NCI-H82 treated with DMSO at 0.1 percent for 48 hours (cell line): ENCODE measurements at regions not wholly inside any gene's neighbourhood (a gene's known extent, or its start where the extent isn't known, plus 50 kb on each side); places are given as distances from the start of the nearest gene placed in this dataset.
"Not testable (repeated sequence)": the region's sequence is repeated elsewhere in the genome, so short reads cannot be mapped to it uniquely, and the experiment has no call there.

ENCODE experiments used
- DNase-seq: peaks from one replicate; lab custom pipeline; 2025; ENCODE audit not compliant: unreplicated experiment; lab: John Stamatoyannopoulos, UW

DNA sequence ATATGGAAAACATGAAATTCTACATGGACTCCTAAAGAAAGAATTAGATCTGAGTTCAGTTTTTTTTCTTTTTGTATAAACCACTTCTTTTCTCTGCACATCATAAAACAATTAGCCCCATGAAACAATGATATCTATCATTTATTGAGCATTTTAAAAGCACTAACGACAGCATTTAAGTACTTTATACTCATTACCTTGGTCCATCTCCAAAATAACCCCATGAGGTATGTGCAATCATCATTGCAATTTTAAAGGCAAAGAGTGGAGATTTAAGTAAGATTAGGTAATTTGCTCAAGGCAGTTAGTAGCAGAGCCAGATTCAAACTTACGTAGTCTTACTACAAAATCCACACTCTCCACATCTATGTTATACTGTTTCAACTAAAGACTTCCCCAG, 177.7 kb upstream of the RAG2 start:
- DNase-seq: no peak

DNA sequence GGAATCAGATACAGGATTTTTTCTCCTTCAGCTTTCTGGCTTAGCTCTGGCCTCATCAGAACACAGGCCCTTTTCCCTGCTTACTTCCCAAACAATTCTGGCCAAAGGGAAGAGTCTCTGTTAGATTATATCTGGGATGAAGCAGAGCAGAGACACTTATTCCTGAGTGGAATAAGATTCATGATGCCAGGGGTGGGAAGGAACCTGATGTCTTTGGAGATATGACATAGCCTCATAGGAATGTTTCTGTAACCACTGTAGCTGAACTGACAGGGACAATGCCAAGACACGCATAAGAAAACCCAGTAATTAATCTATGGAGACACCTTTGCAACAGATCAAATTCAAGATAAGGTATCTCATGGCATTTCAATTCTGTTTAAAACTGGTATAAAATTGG, 177.1 kb upstream of the RAG2 start:
- no peak for DNase-seq

DNA sequence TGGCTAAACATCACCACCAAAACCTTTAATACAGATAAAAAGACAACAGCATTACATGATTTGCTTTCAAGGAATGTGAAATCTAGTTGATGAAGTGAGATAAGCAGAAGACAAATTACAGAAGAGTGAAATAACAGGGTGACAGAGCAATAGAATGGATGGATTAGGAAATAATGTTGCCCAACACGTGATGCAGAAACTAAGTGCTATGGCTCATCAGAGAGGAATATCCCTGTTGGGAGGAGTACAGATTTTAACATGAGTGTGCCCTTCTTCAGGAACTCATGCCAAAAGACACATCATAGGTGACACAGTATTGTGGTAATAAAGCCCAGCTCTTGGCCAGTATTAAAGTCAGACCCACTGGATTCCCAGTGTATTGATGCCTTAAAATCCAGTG, 176.6 kb upstream of the RAG2 start:
- DNase-seq: no peak

DNA sequence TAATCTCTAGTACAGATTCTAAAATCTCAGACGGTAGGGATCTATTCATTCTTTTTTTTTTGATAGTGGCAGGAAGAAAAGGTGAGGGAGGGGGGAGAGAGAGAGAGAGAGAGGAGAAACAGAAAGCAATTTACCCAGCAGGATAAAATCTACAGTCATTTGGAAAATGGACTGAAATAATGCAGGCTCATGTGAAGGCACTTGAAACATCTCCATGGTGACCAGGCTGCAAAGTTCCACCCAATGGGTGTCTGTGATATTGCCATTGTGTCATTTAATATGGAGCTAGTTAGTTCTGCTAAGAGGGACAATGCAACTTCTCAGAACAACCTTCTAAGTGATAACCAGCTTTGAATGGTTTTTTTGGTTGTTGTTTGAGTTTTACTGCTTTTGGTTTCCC, 165.2 kb upstream of the RAG2 start:
- DNase-seq: no peak

DNA sequence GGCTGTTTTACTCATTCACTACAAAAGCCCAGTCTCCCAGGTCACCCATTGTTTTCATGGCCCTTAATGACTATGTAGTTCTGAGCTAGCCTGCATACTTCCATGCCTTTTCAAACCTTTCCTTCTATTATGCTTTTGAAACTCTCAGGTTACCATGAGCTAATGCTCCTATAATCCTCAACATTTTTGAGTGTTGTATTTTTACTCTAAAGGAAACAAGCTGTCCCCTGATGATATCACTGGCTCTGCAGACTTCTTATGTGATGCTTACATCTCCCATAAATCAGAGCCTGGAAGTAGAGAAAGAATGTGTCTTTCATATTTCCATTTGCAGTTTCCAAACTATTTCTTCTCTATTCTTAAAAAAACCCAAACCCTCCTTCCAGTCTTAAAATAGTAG, 159.0 kb upstream of the RAG2 start:
- DNase-seq: no peak

DNA sequence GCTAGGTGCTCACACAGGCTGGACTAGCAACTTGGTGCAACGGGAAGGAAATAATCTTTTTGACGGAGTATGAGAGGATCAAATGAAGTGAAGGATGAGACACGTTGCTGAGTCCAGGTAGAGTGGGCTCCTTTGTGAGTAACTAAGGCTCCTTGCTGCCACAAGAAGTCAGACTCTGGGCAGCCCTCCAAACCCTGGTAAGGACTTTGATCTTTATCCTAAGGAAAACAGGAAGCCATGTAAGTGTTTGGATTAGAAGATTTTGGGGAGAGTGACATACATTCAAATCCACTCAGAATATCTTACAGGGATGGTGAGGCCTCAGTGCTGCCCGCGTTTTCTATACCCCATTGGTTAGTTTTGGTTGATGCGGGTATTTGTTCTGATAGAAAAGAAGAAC, 155.9 kb upstream of the RAG2 start:
- no peak for DNase-seq

DNA sequence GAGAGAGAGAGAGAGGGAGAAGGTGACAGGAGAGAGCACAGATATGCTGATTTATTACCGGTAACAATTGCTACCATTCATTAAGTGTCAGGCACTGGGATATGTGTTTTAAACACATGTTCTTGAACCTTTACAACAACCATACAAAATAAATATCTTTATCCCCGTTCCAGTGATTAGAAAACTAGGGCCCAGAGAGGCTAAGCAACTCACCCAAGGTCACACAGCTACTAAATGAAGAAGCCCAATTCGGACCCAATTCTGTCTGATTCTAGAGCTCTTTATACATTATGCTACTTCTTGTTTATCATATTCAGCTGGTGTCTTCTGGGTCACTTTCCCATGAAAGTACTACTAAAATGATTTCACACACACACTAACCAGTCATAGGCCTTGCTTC, 154.0 kb upstream of the RAG2 start:
- no peak for DNase-seq

DNA sequence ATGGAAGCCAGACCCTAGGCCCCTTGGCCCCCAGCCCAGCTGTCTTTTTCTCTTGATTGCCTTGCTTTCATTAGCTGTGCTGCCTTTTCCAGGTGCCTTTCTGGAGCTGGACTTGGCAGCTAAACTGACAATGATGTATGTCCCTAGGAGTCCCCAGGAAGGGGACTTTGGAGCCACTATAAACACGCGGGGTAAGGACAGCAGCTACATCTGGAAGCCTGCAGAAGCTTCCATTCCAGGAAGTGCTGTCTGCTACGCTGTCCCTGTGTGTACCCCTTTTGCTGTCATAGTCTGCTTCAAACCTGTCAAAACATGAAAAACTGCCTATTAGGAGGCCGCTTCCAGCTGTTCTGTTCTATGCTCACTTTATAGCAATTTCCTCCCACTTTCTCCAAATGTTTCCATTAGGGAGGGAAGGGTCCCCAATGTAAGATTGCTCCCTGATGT, 153.3 kb upstream of the RAG2 start:
- no peak for DNase-seq

DNA sequence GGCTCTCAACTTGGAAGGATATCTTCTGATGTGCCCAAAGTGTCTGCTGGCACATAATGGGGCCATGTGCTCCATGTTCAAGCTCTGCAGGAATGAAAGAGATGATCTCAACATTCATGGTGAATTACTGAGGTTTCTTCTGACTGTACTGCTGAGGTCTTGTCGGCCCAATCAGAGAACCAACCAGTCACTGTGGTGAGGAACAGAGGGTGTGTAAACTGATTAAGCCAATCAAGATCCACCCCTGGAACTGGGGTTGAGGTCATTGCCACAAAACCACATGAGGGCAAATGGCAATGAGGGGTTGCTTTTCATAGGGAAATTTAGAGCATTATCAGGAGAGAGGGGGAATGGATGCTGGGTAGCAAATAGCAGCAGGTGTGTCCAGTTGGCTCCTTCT, 152.3 kb upstream of the RAG2 start:
- DNase-seq: no peak

DNA sequence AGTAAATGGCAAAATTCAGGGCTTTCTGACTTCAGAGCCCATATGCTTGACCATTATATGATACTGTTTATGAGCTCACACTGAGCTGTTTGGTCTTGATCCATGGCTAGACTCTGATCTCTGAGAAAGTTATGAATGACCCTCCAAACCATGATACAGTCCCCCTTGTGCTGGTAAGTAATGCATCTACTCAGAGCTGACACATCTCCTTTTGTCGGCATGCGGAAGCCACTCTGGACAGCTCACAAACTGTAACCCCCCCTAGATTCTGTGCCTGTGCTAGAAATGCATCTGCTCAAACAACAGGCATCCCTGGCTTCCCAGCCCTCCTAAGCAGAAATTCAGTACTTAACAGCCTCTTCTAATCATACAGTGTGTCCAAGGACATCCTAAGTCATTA, 150.8 kb upstream of the RAG2 start:
- no peak for DNase-seq

DNA sequence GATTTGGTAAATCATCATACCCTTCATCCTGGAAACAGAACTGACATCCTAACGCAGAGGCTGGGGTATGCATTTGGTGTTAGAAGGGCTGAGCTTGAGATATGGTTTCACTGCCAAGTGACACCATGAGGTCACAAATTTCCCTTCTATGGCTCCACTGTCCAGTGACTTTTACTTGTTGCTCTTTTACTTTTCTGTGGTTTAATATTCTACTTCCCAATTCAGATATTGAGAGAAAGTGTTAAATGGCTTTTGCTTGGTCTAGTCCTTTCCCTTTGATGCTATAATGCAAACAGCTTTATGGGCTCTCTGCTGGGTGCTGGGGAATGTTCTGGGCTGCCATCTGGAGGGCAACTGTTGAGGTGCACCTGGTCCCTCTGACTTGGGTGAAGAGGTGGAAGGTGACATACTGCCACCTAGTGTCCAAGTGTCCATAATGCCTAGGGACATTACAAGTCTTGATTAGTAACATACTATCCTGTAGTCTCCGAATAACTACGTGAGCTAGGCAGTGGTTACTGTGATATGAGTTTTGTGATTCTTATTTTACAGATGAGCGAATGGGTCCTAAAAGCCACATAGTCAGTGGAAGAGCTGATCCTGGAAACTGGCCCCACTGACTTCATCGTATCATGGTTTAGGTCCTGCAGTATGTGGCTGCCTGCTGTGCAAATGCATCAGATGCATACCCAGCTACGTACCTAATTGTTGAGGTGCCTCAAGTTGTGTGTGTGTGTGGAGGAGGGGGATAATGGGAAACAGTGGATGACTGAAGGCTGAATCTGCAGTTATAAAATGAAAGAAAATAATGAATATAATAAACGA, 149.1 kb upstream of the RAG2 start:
- peak; percentile 76 for DNase-seq

DNA sequence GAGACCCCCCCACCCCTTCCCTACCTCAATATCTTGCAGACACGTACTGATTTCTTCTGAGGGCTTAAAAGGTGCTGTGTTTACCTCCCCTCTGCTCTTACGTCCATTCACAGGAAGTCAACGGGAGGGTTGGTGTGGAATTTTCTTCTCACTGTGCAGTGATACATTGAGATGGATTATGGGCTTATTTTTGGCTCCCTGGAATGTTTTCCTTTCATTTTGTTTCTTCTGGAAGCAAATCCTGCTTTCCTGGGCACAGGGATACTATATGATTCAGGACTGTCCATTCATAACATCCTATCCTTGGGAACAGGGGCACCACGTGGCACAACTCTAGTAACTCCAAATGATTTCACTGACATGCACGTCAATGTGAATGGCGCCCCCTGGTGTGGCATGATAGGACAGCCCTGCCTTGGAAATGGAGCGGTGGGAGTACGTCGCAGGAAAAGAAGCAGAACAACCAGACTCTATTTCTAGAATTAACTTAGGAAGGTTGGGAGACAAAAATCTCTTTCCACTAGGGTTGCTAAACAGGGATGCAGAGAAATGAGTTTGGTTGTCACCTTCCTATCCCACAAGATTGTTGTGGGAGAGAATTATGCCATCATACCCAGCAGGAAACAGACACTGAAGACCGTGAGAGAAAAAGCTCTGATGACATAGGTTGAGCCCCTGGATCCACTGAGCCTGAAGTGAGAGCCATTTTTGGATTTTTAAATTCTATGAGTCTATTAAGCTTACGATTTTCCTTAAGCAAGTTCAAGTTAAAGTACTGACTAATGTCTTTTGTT, 146.5 kb upstream of the RAG2 start:
- DNase-seq: peak; percentile 45

DNA sequence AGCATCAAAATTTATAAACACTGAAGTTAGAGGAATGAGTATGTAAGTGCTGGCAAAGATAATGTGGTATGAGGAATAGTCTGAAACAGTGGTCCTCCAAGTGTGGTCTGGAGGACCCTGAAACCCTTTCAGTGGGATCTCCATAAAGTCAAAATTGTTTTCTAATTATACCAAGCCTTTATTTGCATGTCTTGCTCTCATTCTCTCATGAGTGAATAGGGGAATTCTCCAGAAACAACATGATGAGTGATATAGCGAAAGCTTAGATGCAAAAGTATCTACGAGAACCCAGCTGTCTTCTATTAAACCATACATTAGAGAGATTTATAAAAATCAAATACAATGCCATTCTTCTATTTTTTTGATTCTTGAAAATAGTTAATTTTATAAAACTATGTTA, 145.0 kb upstream of the RAG2 start:
- DNase-seq: no peak

DNA sequence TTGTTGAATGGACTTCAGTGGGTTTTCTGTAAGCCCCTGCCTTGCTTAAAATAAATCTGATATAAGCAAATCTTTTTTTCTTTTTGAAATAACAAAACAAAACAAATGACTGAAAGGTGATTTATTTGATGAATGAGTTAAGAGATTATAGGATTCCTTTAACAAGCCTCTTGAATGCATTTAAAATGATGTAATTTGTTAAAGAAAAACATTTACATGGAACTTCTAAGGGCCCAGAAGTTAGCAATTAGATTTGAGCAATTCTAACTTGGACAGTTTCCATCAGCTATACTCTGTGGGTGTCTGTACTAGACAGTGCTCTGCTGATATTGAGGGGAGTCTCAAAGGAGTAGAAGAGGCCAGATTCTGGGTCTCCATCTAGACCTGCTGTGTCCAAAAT, 143.5 kb upstream of the RAG2 start:
- DNase-seq: no peak

DNA sequence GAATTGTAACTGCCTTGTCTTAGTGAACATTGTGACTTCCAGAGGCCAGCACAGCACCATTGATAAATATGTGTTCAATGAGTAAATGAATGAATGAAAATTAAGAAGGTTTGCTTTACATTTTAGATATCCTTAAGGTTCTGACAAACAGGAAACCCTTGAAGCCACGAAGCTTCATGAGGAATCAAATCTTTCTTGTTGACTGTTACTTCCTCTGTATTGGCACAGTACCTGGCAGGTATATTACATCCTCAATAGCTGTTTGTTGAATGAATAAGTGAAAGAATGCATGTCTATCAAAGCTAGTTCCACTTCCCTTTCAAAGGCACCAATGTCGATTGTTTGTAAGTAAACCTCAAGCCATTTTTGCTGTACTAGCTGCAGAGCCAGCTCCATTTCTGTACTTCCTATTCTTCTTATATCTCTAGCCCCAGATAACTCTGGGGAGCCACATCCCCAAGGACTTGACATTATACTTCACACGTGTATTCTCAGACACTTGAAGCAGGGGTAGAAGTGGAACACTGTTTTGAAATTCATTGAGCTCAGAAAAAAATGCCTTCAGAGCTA, 140.3 kb upstream of the RAG2 start:
- DNase-seq: no peak

DNA sequence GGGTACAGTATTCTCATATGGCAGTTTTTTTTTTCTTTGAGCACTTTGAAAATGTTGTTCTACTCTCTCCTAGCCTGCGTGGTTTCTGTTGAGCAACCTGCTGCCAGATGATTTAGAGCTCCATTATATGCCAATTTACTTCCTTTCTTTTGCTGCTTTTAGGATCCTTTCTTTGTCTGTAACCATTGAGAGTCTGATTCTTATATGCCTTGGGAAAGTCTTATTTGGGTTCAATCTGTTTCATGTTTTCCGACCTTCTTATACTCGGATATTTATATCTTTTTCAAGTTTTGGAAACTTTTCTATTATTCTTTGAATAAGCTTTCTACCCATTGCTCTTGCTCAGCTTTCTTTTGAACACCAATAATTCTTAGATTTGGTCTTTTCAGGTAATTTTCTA, 138.1 kb upstream of the RAG2 start:
- DNase-seq: no peak

DNA sequence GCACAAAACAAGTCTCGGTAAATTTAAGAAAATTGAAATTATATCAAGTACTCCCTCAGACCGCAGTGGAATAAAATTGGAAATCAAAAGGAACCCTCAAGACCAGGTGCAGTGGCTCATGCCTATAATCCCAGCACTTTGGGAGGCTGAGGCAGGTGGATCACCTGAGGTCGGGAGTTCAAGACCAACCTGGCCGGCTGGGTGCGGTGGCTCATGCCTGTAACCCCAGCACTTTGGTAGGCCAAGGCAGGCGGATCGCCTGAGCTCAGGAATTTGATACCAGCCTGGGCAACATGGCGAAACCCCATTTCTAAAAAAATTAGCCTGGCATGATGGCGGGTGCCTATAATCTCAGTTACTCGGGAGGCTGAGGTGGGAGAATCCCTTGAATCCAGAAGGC, 135.7 kb upstream of the RAG2 start:
- DNase-seq: not testable (repeated sequence)

DNA sequence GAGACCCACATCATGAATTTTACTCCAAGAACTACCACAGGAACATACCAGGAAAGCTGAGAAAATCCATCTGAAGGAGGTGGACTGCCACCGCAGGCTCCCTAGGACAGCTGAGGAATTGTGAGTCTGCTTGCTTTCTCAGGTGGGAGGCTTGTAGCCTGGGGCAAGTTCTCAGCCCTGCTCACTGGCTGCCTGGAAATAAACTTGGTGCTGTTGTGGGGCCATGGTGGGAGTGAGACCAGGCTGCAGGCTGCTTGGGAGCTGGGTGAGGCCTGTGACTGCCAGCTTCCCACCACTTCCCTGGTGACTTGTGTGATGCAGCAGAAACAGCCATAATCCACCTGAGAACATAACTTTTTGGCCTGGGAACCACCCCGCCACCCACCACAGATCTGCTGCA, 132.7 kb upstream of the RAG2 start:
- DNase-seq: no peak

DNA sequence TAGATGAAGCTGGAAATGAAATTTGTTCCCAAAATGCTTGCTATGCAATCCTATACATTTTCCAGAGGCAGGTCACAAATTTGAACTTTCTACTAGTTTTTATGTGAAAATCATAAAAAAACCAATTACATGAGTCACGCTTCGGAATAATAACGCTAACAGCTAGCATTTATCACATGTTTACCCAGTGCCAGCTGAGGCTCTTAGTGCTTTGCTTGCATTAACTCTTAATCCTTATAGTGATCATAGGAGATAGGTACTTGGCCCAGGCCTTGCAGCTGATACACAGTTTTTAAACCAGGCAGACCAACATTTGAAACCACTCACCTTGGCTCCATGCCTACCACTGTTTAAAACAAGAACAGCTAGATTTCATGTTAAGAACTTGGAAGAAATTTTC, 131.8 kb upstream of the RAG2 start:
- peak; percentile 19 for DNase-seq

DNA sequence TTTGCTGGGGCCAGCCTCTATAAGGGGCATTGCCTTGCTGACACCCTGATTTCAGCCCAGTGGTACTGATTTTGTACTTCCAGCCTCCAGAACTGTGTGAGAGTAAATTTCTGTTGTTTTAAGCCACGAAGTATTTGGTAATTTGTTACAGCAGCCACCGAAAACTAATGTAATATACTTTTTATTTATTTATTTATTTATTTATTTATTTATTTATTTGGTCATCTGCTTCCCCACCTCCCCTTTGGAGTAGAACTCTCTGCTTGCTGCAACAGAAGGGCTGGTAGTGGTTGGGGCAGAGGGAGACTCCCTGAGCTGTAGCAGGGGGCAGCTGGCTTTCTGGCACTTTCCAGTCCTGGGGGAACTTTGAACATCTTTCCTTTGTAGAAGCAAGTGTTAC, 128.4 kb upstream of the RAG2 start:
- DNase-seq: no peak

DNA sequence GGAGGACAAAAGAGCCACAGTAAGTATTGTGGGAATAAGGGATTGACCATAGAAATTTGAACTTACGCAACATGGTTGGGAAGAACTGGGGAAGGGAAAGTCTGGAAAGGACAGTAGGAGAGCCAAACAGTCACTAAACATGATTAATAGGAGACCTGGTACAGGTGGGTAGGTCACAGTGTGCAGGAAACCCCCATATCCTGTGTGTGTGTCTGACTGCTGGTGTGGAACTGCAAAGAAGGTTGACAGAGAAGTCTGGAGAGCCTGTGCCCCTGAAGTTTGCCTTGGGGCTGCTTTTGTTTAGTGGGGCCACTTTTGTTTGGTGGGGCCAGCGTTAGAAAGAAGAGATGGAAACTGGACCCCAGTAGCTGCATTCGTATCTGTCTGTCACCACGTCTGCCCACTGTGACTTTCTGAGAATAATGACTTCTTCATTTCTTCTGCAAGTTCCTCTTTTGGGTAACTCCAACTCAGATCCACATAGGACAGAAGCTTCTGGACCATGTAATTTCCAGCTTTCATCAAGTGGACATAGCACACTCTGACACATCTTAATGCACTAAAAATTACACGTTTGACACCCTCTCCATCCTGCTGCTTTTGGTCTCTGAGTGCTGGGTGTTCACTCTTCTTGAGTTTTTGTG, 126.8 kb upstream of the RAG2 start:
- DNase-seq: no peak

DNA sequence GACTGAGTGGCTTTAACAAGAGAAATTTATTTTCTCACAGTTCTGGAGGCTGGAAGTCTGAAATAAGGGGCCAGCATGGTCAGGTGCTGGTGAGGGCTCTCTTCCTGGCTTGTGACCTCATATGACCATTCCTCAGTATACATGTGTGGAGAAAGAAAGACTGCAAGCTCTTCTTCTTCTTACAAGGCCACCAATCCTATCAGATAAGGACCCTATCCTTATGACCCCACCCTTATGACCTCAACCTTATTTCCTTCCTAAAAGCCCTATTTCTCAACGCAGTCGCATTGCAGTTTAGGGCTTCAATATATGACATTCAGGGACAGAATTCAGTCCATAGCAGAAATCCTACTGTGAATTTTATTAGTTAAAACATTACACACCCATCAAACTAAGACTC, 124.4 kb upstream of the RAG2 start:
- DNase-seq: no peak
